CD14-positive monocyte (primary cell): ENCODE measurements at regions not wholly inside any gene's neighbourhood (a gene's known extent, or its start where the extent isn't known, plus 50 kb on each side); places are given as distances from the start of the nearest gene placed in this dataset.

ENCODE experiments used
- DNase-seq, 3 donors: peaks; one replicate each; pipeline ENCODE4 v3.0.0-alpha.2; 2011 to 2022
- H2AFZ ChIP-seq: 2 replicates; pipeline ENCODE4 v1.6.0; 2012; ENCODE audit warnings: mild to moderate bottlenecking, low read depth, low read length, inconsistent platforms; ENCODE audit not compliant: insufficient read depth, poor library complexity, severe bottlenecking
- H3K27ac ChIP-seq, 2 donors: 1 replicate in 1 of 2; 2 replicates in 1 of 2; pipeline ENCODE4 v1.5.1; 2012 to 2013; ENCODE audit warnings: low read length in 2 of 2, control low read depth in 1 of 2, inconsistent platforms in 1 of 2, low read depth in 1 of 2, mild to moderate bottlenecking in 1 of 2
- H3K27me3 ChIP-seq, 2 donors: one replicate each; pipeline versions ENCODE4 v1.6.0 to v1.6.1; 2011 to 2013; ENCODE audit warnings: low read length in 2 of 2; ENCODE audit not compliant: control insufficient read depth in 2 of 2, insufficient read depth in 2 of 2
- H3K36me3 ChIP-seq, 2 donors: replicated peaks in 1 of 2; 1 replicate in 1 of 2; 2 replicates in 1 of 2; pipeline versions ENCODE4 v1.5.1 to v1.6.1; 2012 to 2013; ENCODE audit warnings: low read length in 2 of 2, control low read depth in 1 of 2, inconsistent platforms in 1 of 2, mild to moderate bottlenecking in 1 of 2; ENCODE audit not compliant: insufficient read depth in 2 of 2, control insufficient read depth in 1 of 2
- H3K4me1 ChIP-seq, 2 donors: 1 replicate in 1 of 2; 2 replicates in 1 of 2; pipeline versions ENCODE4 v1.5.1 to v1.6.1; 2012 to 2013; ENCODE audit warnings: low read length in 2 of 2, control low read depth in 1 of 2, inconsistent platforms in 1 of 2, mild to moderate bottlenecking in 1 of 2, moderate library complexity in 1 of 2; ENCODE audit not compliant: insufficient read depth in 2 of 2, control insufficient read depth in 1 of 2
- H3K4me2 ChIP-seq: replicated peaks from 2 replicates; pipeline ENCODE3; 2012; ENCODE audit warnings: low read length, moderate library complexity, mild to moderate bottlenecking; ENCODE audit not compliant: poor library complexity, severe bottlenecking; ENCODE audit errors: extremely low read depth
- H3K4me3 ChIP-seq, 3 experiments: fragments of 200-600 bp in 1 of 3; sonication (generic) in 1 of 3; replicated peaks in 1 of 3; 1 replicate in 2 of 3; 2 replicates in 1 of 3; pipeline ENCODE4 v1.5.1; 2011 to 2013; ENCODE audit warnings: low read length in 3 of 3, mild to moderate bottlenecking in 3 of 3, control low read depth in 2 of 3, low read depth in 2 of 3, inconsistent platforms in 1 of 3, moderate library complexity in 1 of 3
- H3K79me2 ChIP-seq: 2 replicates; pipeline ENCODE4 v1.6.0; 2012; ENCODE audit warnings: mild to moderate bottlenecking, control low read depth, inconsistent platforms, low read length, moderate library complexity; ENCODE audit not compliant: insufficient read depth
- H3K9ac ChIP-seq: 2 replicates; pipeline ENCODE4 v1.6.0; 2017; ENCODE audit warnings: low read length, mild to moderate bottlenecking; ENCODE audit not compliant: insufficient read depth, poor library complexity, severe bottlenecking
- H3K9me3 ChIP-seq, 2 donors: replicated peaks in 1 of 2; 1 replicate in 1 of 2; 2 replicates in 1 of 2; pipeline versions ENCODE4 v1.5.1 to v1.6.1; 2012 to 2013; ENCODE audit warnings: low read length in 2 of 2, control low read depth in 1 of 2; ENCODE audit not compliant: control insufficient read depth in 1 of 2, insufficient read depth in 1 of 2
- H4K20me1 ChIP-seq: 2 replicates; pipeline ENCODE4 v1.6.0; 2012; ENCODE audit warnings: mild to moderate bottlenecking, low read length, control low read depth, moderate library complexity; ENCODE audit not compliant: insufficient read depth
- H3K27ac Mint-ChIP-seq, 7 donors: one replicate each; pipeline ENCODE4 v1.8.0; 2020; ENCODE audit warnings: mild to moderate bottlenecking in 7 of 7, mixed read lengths in 7 of 7, moderate library complexity in 6 of 7, inconsistent platforms in 2 of 7
- H3K27me3 Mint-ChIP-seq, 3 donors: one replicate each; pipeline ENCODE4 v1.8.0; 2021 to 2022; ENCODE audit warnings: low read depth in 3 of 3, mild to moderate bottlenecking in 3 of 3, mixed read lengths in 3 of 3, moderate library complexity in 3 of 3, inconsistent platforms in 1 of 3
- H3K36me3 Mint-ChIP-seq, 2 donors: one replicate each; pipeline ENCODE4 v1.8.0; 2020; ENCODE audit warnings: mixed read lengths in 2 of 2, inconsistent platforms in 1 of 2, mild to moderate bottlenecking in 1 of 2
- H3K4me1 Mint-ChIP-seq: one replicate; pipeline ENCODE4 v1.8.0; 2020; ENCODE audit warnings: mild to moderate bottlenecking, mixed read lengths
- H3K4me3 Mint-ChIP-seq, 2 donors: one replicate each; pipeline ENCODE4 v1.8.0; 2020; ENCODE audit warnings: mild to moderate bottlenecking in 2 of 2, mixed read lengths in 2 of 2, moderate library complexity in 1 of 2
- H3K9me3 Mint-ChIP-seq, 7 donors: one replicate each; pipeline ENCODE4 v1.8.0; 2020 to 2022; ENCODE audit warnings: mixed read lengths in 7 of 7, mild to moderate bottlenecking in 6 of 7, moderate library complexity in 6 of 7, inconsistent platforms in 2 of 7
- CTCF ChIP-seq: fragments of 200-600 bp; IDR thresholded peaks from one replicate; pipeline ENCODE4 v1.8.0; 2022; ENCODE audit warnings: antibody characterized with exemption, mild to moderate bottlenecking
- WGBS: methylation state at CpG from one replicate; pipeline ENCODE4 v1.1.5; 2013; ENCODE audit warnings: missing lambda C conversion rate; ENCODE audit not compliant: insufficient coverage; 5-methylcytosine and 5-hydroxymethylcytosine counted together
- intact Hi-C, 2 donors: fragments of 100-400 bp; cut with micrococcal nuclease; formaldehyde crosslinking; loops; one replicate each; pipeline versions ENCODE4 v1.15.0 to v1.15.1; 2023

- H3K36me3 Mint-ChIP-seq = no peaks in the 10 kb centered on the region
- no peak overlapping the region for H3K27ac Mint-ChIP-seq
- H3K9me3 Mint-ChIP-seq = no peaks in the 10 kb centered on the region
- H3K27me3 Mint-ChIP-seq = peaks cover 0 to 2% (median 0%) of the 10 kb centered on the region in 3 donors
- Histone ChIP-seq H3K9ac (no peak overlapping the region), H3K36me3 (no peaks in the 10 kb centered on the region), H3K9me3 (no peaks in the 10 kb centered on the region), H3K27me3 (no peaks in the 10 kb centered on the region), H3K4me3 (no peak overlapping the region), H2AFZ (no peak overlapping the region), H3K4me1 (no peaks in the 10 kb centered on the region), H3K4me2 (no peak overlapping the region), H4K20me1 (no peaks in the 10 kb centered on the region), H3K27ac (no peak overlapping the region), H3K79me2 (no peaks in the 10 kb centered on the region)
- no peak overlapping the region for H3K4me3 Mint-ChIP-seq
- intact Hi-C loops = no loop called here
- DNase-seq = no peak
- TF ChIP-seq CTCF = no peak
- whole genome bisulfite sequencing = 83% methylated on average over 1 of the region's 2 CpGs
- H3K4me1 Mint-ChIP-seq = no peaks in the 10 kb centered on the region
Observed at GRCh38 chr18:30455741-30456140, 586.8 kb downstream of the DSC3 start.

- Mint-ChIP-seq H3K36me3 (no peaks in the 10 kb centered on the region), H3K27me3 (peaks cover 0 to 2% (median 0%) of the 10 kb centered on the region in 3 donors), H3K9me3 (no peaks in the 10 kb centered on the region), H3K27ac (no peak overlapping the region), H3K4me3 (no peak overlapping the region), H3K4me1 (no peaks in the 10 kb centered on the region)
- Histone ChIP-seq H3K79me2 (no peaks in the 10 kb centered on the region), H3K27ac (no peak overlapping the region), H3K36me3 (no peaks in the 10 kb centered on the region), H4K20me1 (no peaks in the 10 kb centered on the region), H3K9me3 (no peaks in the 10 kb centered on the region), H2AFZ (no peak overlapping the region), H3K4me1 (no peaks in the 10 kb centered on the region), H3K4me3 (no peak overlapping the region), H3K9ac (no peak overlapping the region), H3K4me2 (no peak overlapping the region), H3K27me3 (no peaks in the 10 kb centered on the region)
- WGBS = 100% methylated on average over 1 of the region's 4 CpGs
- no peak for DNase-seq
- intact Hi-C loops = no loop called here
- no peak for TF ChIP-seq CTCF
Observed at GRCh38 chr18:30454920-30455319, 587.6 kb downstream of the DSC3 start.
